Tongue (tissue), 1 donor: ENCODE measurements at regions not wholly inside any gene's neighbourhood (a gene's known extent, or its start where the extent isn't known, plus 50 kb on each side); places are given as distances from the start of the nearest gene placed in this dataset.

Experiments used
- DNase-seq: peaks from one replicate; pipeline ENCODE4 v3.0.0-alpha.2; 2015

GRCh38 chr12:90311561-90311960 is 602.9 kb upstream of the ATP2B1 start:
- no peak for DNase-seq

GRCh38 chr12:90305379-90305778 is 596.7 kb upstream of the ATP2B1 start:
- DNase-seq, result no peak

GRCh38 chr12:90304231-90304630 is 595.6 kb upstream of the ATP2B1 start:
- DNase-seq, result no peak

GRCh38 chr12:90303771-90304170 is 595.1 kb upstream of the ATP2B1 start:
- DNase-seq, result no peak

- DNase-seq, result peak; percentile 7
Measured at GRCh38 chr12:90301561-90302133, 593.0 kb upstream of the ATP2B1 start.

- no peak for DNase-seq
Measured at GRCh38 chr12:90301095-90301494, 592.5 kb upstream of the ATP2B1 start.

GRCh38 chr12:90299666-90300065 is 591.0 kb upstream of the ATP2B1 start:
- peak; percentile 2 for DNase-seq

GRCh38 chr12:90299121-90299520 is 590.5 kb upstream of the ATP2B1 start:
- DNase-seq, result no peak

GRCh38 chr12:90298289-90298948 is 589.8 kb upstream of the ATP2B1 start:
- no peak for DNase-seq

- DNase-seq, result no peak
Measured at GRCh38 chr12:90295858-90296257, 587.2 kb upstream of the ATP2B1 start.

GRCh38 chr12:90292183-90292582 is 583.5 kb upstream of the ATP2B1 start:
- DNase-seq, result no peak

- DNase-seq, result peak; percentile 9
Measured at GRCh38 chr12:90290980-90291975, 582.6 kb upstream of the ATP2B1 start.

GRCh38 chr12:90287585-90287984 is 578.9 kb upstream of the ATP2B1 start:
- DNase-seq, result no peak

- no peak for DNase-seq
Measured at GRCh38 chr12:90281154-90281868, 572.7 kb upstream of the ATP2B1 start.

GRCh38 chr12:90280564-90281058 is 572.0 kb upstream of the ATP2B1 start:
- no peak for DNase-seq

GRCh38 chr12:90280033-90280432 is 571.4 kb upstream of the ATP2B1 start:
- no peak for DNase-seq

GRCh38 chr12:90275088-90275487 is 566.5 kb upstream of the ATP2B1 start:
- no peak for DNase-seq

GRCh38 chr12:90274407-90274806 is 565.8 kb upstream of the ATP2B1 start:
- no peak for DNase-seq

- DNase-seq, result no peak
Measured at GRCh38 chr12:90268574-90268973, 559.9 kb upstream of the ATP2B1 start.

GRCh38 chr12:90262251-90262650 is 553.6 kb upstream of the ATP2B1 start:
- no peak for DNase-seq

- DNase-seq, result peak; percentile 82
Measured at GRCh38 chr12:90261283-90261682, 552.6 kb upstream of the ATP2B1 start.

GRCh38 chr12:90260136-90260535 is 551.5 kb upstream of the ATP2B1 start:
- DNase-seq, result peak; percentile 26
